ENCODE measurements at regions not wholly inside any gene's neighbourhood (a gene's known extent, or its start where the extent isn't known, plus 50 kb on each side); places are given as distances from the start of the nearest gene placed in this dataset.

DNA sequence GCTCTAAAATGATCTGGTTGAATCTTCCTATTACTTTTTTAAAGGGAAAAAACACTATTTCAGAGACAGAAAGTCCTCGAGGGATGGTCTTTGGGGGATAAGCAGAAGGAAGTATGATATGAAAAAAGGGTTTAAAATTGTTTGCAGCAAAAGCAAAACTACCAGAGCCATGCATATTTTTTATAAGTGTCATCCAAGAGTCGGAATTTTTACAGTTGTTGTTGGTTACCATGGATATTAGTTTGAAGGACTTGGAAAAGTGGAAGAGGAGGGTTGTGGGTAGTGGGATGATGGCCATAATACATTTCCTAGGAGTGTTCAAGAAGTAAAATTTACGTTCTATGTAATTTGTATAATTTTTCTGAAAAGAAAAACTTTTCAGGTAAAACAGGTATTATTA lies 134.4 kb downstream of the PCDH7 start:
- TF ChIP-seq, protein P1, sequence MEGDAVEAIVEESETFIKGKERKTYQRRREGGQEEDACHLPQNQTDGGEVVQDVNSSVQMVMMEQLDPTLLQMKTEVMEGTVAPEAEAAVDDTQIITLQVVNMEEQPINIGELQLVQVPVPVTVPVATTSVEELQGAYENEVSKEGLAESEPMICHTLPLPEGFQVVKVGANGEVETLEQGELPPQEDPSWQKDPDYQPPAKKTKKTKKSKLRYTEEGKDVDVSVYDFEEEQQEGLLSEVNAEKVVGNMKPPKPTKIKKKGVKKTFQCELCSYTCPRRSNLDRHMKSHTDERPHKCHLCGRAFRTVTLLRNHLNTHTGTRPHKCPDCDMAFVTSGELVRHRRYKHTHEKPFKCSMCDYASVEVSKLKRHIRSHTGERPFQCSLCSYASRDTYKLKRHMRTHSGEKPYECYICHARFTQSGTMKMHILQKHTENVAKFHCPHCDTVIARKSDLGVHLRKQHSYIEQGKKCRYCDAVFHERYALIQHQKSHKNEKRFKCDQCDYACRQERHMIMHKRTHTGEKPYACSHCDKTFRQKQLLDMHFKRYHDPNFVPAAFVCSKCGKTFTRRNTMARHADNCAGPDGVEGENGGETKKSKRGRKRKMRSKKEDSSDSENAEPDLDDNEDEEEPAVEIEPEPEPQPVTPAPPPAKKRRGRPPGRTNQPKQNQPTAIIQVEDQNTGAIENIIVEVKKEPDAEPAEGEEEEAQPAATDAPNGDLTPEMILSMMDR (IDR thresholded peaks at IDR 0.05; ENCODE audit: control extremely low read depth in 1 of 3, insufficient read depth in 1 of 3, low read depth in 1 of 3, low read length in 3 of 3) = no peak
- TF ChIP-seq, protein P2, sequence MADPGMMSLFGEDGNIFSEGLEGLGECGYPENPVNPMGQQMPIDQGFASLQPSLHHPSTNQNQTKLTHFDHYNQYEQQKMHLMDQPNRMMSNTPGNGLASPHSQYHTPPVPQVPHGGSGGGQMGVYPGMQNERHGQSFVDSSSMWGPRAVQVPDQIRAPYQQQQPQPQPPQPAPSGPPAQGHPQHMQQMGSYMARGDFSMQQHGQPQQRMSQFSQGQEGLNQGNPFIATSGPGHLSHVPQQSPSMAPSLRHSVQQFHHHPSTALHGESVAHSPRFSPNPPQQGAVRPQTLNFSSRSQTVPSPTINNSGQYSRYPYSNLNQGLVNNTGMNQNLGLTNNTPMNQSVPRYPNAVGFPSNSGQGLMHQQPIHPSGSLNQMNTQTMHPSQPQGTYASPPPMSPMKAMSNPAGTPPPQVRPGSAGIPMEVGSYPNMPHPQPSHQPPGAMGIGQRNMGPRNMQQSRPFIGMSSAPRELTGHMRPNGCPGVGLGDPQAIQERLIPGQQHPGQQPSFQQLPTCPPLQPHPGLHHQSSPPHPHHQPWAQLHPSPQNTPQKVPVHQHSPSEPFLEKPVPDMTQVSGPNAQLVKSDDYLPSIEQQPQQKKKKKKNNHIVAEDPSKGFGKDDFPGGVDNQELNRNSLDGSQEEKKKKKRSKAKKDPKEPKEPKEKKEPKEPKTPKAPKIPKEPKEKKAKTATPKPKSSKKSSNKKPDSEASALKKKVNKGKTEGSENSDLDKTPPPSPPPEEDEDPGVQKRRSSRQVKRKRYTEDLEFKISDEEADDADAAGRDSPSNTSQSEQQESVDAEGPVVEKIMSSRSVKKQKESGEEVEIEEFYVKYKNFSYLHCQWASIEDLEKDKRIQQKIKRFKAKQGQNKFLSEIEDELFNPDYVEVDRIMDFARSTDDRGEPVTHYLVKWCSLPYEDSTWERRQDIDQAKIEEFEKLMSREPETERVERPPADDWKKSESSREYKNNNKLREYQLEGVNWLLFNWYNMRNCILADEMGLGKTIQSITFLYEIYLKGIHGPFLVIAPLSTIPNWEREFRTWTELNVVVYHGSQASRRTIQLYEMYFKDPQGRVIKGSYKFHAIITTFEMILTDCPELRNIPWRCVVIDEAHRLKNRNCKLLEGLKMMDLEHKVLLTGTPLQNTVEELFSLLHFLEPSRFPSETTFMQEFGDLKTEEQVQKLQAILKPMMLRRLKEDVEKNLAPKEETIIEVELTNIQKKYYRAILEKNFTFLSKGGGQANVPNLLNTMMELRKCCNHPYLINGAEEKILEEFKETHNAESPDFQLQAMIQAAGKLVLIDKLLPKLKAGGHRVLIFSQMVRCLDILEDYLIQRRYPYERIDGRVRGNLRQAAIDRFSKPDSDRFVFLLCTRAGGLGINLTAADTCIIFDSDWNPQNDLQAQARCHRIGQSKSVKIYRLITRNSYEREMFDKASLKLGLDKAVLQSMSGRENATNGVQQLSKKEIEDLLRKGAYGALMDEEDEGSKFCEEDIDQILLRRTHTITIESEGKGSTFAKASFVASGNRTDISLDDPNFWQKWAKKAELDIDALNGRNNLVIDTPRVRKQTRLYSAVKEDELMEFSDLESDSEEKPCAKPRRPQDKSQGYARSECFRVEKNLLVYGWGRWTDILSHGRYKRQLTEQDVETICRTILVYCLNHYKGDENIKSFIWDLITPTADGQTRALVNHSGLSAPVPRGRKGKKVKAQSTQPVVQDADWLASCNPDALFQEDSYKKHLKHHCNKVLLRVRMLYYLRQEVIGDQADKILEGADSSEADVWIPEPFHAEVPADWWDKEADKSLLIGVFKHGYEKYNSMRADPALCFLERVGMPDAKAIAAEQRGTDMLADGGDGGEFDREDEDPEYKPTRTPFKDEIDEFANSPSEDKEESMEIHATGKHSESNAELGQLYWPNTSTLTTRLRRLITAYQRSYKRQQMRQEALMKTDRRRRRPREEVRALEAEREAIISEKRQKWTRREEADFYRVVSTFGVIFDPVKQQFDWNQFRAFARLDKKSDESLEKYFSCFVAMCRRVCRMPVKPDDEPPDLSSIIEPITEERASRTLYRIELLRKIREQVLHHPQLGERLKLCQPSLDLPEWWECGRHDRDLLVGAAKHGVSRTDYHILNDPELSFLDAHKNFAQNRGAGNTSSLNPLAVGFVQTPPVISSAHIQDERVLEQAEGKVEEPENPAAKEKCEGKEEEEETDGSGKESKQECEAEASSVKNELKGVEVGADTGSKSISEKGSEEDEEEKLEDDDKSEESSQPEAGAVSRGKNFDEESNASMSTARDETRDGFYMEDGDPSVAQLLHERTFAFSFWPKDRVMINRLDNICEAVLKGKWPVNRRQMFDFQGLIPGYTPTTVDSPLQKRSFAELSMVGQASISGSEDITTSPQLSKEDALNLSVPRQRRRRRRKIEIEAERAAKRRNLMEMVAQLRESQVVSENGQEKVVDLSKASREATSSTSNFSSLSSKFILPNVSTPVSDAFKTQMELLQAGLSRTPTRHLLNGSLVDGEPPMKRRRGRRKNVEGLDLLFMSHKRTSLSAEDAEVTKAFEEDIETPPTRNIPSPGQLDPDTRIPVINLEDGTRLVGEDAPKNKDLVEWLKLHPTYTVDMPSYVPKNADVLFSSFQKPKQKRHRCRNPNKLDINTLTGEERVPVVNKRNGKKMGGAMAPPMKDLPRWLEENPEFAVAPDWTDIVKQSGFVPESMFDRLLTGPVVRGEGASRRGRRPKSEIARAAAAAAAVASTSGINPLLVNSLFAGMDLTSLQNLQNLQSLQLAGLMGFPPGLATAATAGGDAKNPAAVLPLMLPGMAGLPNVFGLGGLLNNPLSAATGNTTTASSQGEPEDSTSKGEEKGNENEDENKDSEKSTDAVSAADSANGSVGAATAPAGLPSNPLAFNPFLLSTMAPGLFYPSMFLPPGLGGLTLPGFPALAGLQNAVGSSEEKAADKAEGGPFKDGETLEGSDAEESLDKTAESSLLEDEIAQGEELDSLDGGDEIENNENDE (IDR thresholded peaks at IDR 0.05; ENCODE audit: insufficient replicate concordance, low read length) = no peak
- TF ChIP-seq GABPA (IDR thresholded peaks at IDR 0.05; ENCODE audit: borderline replicate concordance, insufficient read depth, low read length) = no peak
- TF ChIP-seq JUN (IDR thresholded peaks at IDR 0.05; ENCODE audit: low read depth, low read length) = no peak
- TF ChIP-seq POLR2AphosphoS5 (IDR thresholded peaks at IDR 0.05; ENCODE audit: low read depth, low read length) = no peak
- no peak for TF ChIP-seq POLR2A (IDR thresholded peaks at IDR 0.05; ENCODE audit: control extremely low read depth in 1 of 2, low read depth in 2 of 2, low read length in 2 of 2)
- no peak for TF ChIP-seq BCL11A (IDR thresholded peaks at IDR 0.05; ENCODE audit: low read depth in 2 of 2, low read length in 2 of 2)
- TF ChIP-seq MAFK (IDR thresholded peaks at IDR 0.05; ENCODE audit: low read depth, low read length) = no peak
- no peak for TF ChIP-seq YY1 (IDR thresholded peaks at IDR 0.05; ENCODE audit: low read depth, low read length)
